Keratinocyte (primary cell): ENCODE measurements at regions not wholly inside any gene's neighbourhood (a gene's known extent, or its start where the extent isn't known, plus 50 kb on each side); places are given as distances from the start of the nearest gene placed in this dataset.

Experiments
- DNase-seq: peaks from one replicate; pipeline ENCODE4 v3.0.0-alpha.2; 2011; ENCODE audit warnings: low read depth, missing footprints, low spot score
- FAIRE-seq: peaks from 2 replicates; lab custom pipeline; 2011; peaks lifted over from hg19 to GRCh38; lab: Jason Lieb, UNC
- H2AFZ ChIP-seq: 2 replicates; pipeline ENCODE4 v1.6.0; 2012; ENCODE audit warnings: low read length, control low read depth, inconsistent platforms; ENCODE audit not compliant: control insufficient read depth
- H3K27ac ChIP-seq: 2 replicates; pipeline ENCODE4 v1.5.1; 2011; ENCODE audit warnings: low read length; ENCODE audit not compliant: control insufficient read depth, insufficient read depth
- H3K27me3 ChIP-seq: 3 replicates; pipeline ENCODE4 v1.6.0; 2011; ENCODE audit warnings: low read length; ENCODE audit not compliant: control insufficient read depth, insufficient read depth; ENCODE audit errors: extremely low read depth
- H3K36me3 ChIP-seq, 2 experiments: 2 replicates in 1 of 2; 3 replicates in 1 of 2; pipeline ENCODE4 v1.5.1; 2011; ENCODE audit warnings: low read length in 2 of 2, mild to moderate bottlenecking in 1 of 2; ENCODE audit not compliant: control insufficient read depth in 2 of 2, insufficient read depth in 2 of 2; ENCODE audit errors: extremely low read depth in 1 of 2
- H3K4me1 ChIP-seq: 3 replicates; pipeline ENCODE4 v1.5.1; 2011; ENCODE audit warnings: low read length; ENCODE audit not compliant: control insufficient read depth, insufficient read depth; ENCODE audit errors: extremely low read depth
- H3K4me2 ChIP-seq: 3 replicates; pipeline ENCODE4 v1.6.0; 2011; ENCODE audit warnings: low read depth, low read length; ENCODE audit not compliant: control insufficient read depth, insufficient read depth; ENCODE audit errors: extremely low read depth
- H3K4me3 ChIP-seq, 3 experiments: fragments of 200-600 bp in 1 of 3; sonication (generic) in 1 of 3; 2 replicates in 2 of 3; 3 replicates in 1 of 3; pipeline ENCODE4 v1.5.1; 2011 to 2016; ENCODE audit warnings: low read length in 3 of 3, mild to moderate bottlenecking in 3 of 3, control low read depth in 2 of 3, inconsistent platforms in 1 of 3, low read depth in 1 of 3, mixed read lengths in 1 of 3, mixed run types in 1 of 3, moderate library complexity in 1 of 3; ENCODE audit not compliant: control insufficient read depth in 2 of 3, insufficient read depth in 2 of 3; ENCODE audit errors: extremely low read depth in 1 of 3
- H3K79me2 ChIP-seq: 2 replicates; pipeline ENCODE4 v1.6.0; 2012; ENCODE audit warnings: low read length; ENCODE audit not compliant: control insufficient read depth, insufficient read depth
- H3K9ac ChIP-seq: 3 replicates; pipeline ENCODE4 v1.6.0; 2011; ENCODE audit warnings: low read length; ENCODE audit not compliant: control insufficient read depth, insufficient read depth; ENCODE audit errors: extremely low read depth
- H3K9me1 ChIP-seq: 3 replicates; pipeline ENCODE4 v1.6.0; 2011; ENCODE audit warnings: low read length; ENCODE audit not compliant: control insufficient read depth, insufficient read depth; ENCODE audit errors: extremely low read depth
- H3K9me3 ChIP-seq: 2 replicates; pipeline ENCODE4 v1.5.1; 2012; ENCODE audit warnings: low read depth, low read length; ENCODE audit not compliant: control insufficient read depth
- H4K20me1 ChIP-seq: 3 replicates; pipeline ENCODE4 v1.6.0; 2011; ENCODE audit warnings: low read length; ENCODE audit not compliant: control insufficient read depth, insufficient read depth; ENCODE audit errors: extremely low read depth
- CTCF ChIP-seq, 3 experiments: IDR thresholded peaks in 1 of 3; conservative IDR thresholded peaks in 1 of 3; optimal IDR thresholded peaks in 1 of 3; 2 replicates in 2 of 3; 3 replicates in 1 of 3; pipeline versions ENCODE3 to v1.5.1; 2011; ENCODE audit warnings: low read length in 3 of 3, mild to moderate bottlenecking in 3 of 3, moderate library complexity in 2 of 3, control low read depth in 1 of 3, inconsistent platforms in 1 of 3; ENCODE audit not compliant: insufficient read depth in 2 of 3; ENCODE audit errors: extremely low read depth in 1 of 3
- EZH2 ChIP-seq: IDR thresholded peaks from one replicate; pipeline ENCODE4 v1.6.1; 2012; ENCODE audit warnings: inconsistent platforms, mild to moderate bottlenecking, low read length, moderate library complexity
- dilution Hi-C: fragments of 300-500 bp; cut with MboI; formaldehyde crosslinking; loops from one replicate; pipeline ENCODE4 v1.7.0; 2020; ENCODE audit warnings: low sequenced_read_pairs; ENCODE audit not compliant: extremely low pct_ligation_motif_present

GRCh38 chr4:20591571-20591970 is 108.7 kb upstream of the PACRGL start:
- Histone ChIP-seq H3K9me1 (no peaks in the 10 kb centered on the region), H3K27ac (no peak overlapping the region), H3K4me1 (no peaks in the 10 kb centered on the region), H3K79me2 (no peaks in the 10 kb centered on the region), H3K4me2 (no peak overlapping the region), H2AFZ (no peak overlapping the region), H3K36me3 (peaks cover 0 to 4% of the 10 kb centered on the region in 2 experiments), H3K4me3 (no peak overlapping the region), H3K9me3 (no peaks in the 10 kb centered on the region), H4K20me1 (no peaks in the 10 kb centered on the region), H3K27me3 (no peaks in the 10 kb centered on the region), H3K9ac (no peak overlapping the region)
- dilution Hi-C loops = no loop called here
- no peak for TF ChIP-seq CTCF (optimal IDR thresholded peaks at IDR 0.05 in 1 of 3, IDR thresholded peaks at IDR 0.05 in 1 of 3, conservative IDR thresholded peaks at IDR 0.05 in 1 of 3; ENCODE audit: extremely low read depth in 1 of 3, insufficient read depth in 2 of 3, low read length in 3 of 3)
- TF ChIP-seq EZH2 = no peak
- DNase-seq = no peak
- FAIRE-seq = no peak

- FAIRE-seq = no peak
- dilution Hi-C loops = no loop called here
- H2AFZ ChIP-seq = no peak overlapping the region
These were observed 108.2 kb upstream of the PACRGL start for GRCh38 chr4:20592013-20592412.

More at GRCh38 chr4:20592013-20592412, 108.2 kb upstream of the PACRGL start:
- Histone ChIP-seq H3K4me1 (no peaks in the 10 kb centered on the region), H4K20me1 (no peaks in the 10 kb centered on the region), H3K9me3 (no peaks in the 10 kb centered on the region), H3K4me3 (no peak overlapping the region), H3K79me2 (no peaks in the 10 kb centered on the region), H3K27me3 (no peaks in the 10 kb centered on the region), H3K9ac (no peak overlapping the region), H3K36me3 (peaks cover 0 to 4% of the 10 kb centered on the region in 2 experiments), H3K4me2 (no peak overlapping the region), H3K27ac (no peak overlapping the region), H3K9me1 (no peaks in the 10 kb centered on the region)
- TF ChIP-seq CTCF (optimal IDR thresholded peaks at IDR 0.05 in 1 of 3, IDR thresholded peaks at IDR 0.05 in 1 of 3, conservative IDR thresholded peaks at IDR 0.05 in 1 of 3; ENCODE audit: extremely low read depth in 1 of 3, insufficient read depth in 2 of 3, low read length in 3 of 3) = no peak
- no peak for TF ChIP-seq EZH2
- no peak for DNase-seq
